ENCODE measurements at regions not wholly inside any gene's neighbourhood (a gene's known extent, or its start where the extent isn't known, plus 50 kb on each side); places are given as distances from the start of the nearest gene placed in this dataset.

DNA sequence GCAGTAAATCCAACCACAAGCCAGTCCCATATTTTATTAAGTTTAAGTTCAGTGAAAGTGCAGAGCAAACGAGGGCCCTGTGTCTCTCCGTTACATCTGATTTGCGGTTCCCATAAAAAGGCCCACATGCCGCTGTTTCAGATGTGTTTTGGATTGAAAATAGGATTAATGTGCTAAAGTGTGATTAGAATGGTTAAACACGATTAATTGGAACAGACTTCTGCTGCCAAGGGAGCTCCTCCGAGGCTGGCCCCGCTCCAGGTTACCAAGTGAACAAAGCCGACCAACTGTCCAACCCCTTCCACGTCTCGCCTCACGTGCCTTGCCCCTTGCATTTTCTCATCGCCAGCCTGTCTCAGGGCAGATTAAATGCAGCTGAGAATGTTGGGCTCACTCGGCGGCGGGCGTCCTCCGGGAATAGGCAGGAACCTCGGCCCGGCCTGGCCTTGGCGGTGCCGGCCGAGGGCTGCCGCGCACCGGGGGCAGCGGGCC is 166.5 kb upstream of the GSC start:
- no peaks in the 10 kb centered on the region for H3K36me3 ChIP-seq (ENCODE audit: control insufficient read depth in 2 of 2, insufficient read depth in 2 of 2, low read length in 1 of 2)
- ATAC-seq (no peak), FAIRE-seq (no peak), DNase-seq (ENCODE audit: low read depth, low spot score) (no peak)
- no peak overlapping the region for H3K27ac ChIP-seq (ENCODE audit: control insufficient read depth, insufficient read depth)
- H3K9me3 ChIP-seq (replicated peaks; ENCODE audit: control insufficient read depth, insufficient read depth, low read length) = no peaks in the 10 kb centered on the region
- POLR2A ChIA-PET = no interaction called here
- RAD21 ChIA-PET (ENCODE audit: unreplicated experiment) = no interaction called here
- SMC1A ChIA-PET (ENCODE audit: uncharacterized antibody, unreplicated experiment) = no interaction called here
- no peaks in the 10 kb centered on the region for H3K79me2 ChIP-seq (ENCODE audit: control insufficient read depth, insufficient read depth, low read length)
- no peak overlapping the region for H3K4me3 ChIP-seq
- no peak overlapping the region for H3K9ac ChIP-seq (ENCODE audit: control insufficient read depth, insufficient read depth, low read length)
- TF ChIP-seq, protein P1, sequence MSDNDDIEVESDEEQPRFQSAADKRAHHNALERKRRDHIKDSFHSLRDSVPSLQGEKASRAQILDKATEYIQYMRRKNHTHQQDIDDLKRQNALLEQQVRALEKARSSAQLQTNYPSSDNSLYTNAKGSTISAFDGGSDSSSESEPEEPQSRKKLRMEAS (IDR thresholded peaks at IDR 0.05; ENCODE audit: low read depth, low read length) = no peak
- no peak for TF ChIP-seq NFXL1 (IDR thresholded peaks at IDR 0.05; ENCODE audit: borderline replicate concordance)
- TF ChIP-seq, protein P2, sequence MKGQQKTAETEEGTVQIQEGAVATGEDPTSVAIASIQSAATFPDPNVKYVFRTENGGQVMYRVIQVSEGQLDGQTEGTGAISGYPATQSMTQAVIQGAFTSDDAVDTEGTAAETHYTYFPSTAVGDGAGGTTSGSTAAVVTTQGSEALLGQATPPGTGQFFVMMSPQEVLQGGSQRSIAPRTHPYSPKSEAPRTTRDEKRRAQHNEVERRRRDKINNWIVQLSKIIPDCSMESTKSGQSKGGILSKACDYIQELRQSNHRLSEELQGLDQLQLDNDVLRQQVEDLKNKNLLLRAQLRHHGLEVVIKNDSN (IDR thresholded peaks at IDR 0.05; ENCODE audit: borderline replicate concordance, extremely low read length, insufficient read depth, low read depth, low read length) = no peak
- no peak for TF ChIP-seq POU2F2 (IDR thresholded peaks at IDR 0.05; ENCODE audit: borderline replicate concordance, low read depth, low read length)
- no peak for TF ChIP-seq GABPA (IDR thresholded peaks at IDR 0.05; ENCODE audit: low read depth)
- H3K4me2 ChIP-seq (ENCODE audit: control insufficient read depth, insufficient read depth) = no peak overlapping the region
- in situ Hi-C loops (cut with MboI) = no loop called here
- 70% methylated on average over 26 of the region's 26 CpGs for WGBS (ENCODE audit: insufficient coverage, insufficient replicate concordance, low lambda C conversion rate, missing lambda C conversion rate)
- no peak overlapping the region for H2AFZ ChIP-seq (ENCODE audit: control insufficient read depth, low read depth, low read length)
- CTCF ChIA-PET = no interaction called here
- no peaks in the 10 kb centered on the region for H4K20me1 ChIP-seq (ENCODE audit: control insufficient read depth, insufficient read depth)
- BruUV-seq (replicated peaks) = no TSS peak
- no peaks in the 10 kb centered on the region for H3K4me1 ChIP-seq (ENCODE audit: control insufficient read depth, insufficient read depth, low read length)
- intact Hi-C loops (cut with micrococcal nuclease; ENCODE audit: unreplicated experiment) = no loop called here
- peaks cover 0 to under 1% of the 10 kb centered on the region in 2 experiments; a peak in 1 of 4 replicates for H3K27me3 ChIP-seq (replicated peaks in 1 of 2; ENCODE audit: control insufficient read depth in 2 of 2, insufficient read depth in 2 of 2, low read length in 1 of 2)

DNA sequence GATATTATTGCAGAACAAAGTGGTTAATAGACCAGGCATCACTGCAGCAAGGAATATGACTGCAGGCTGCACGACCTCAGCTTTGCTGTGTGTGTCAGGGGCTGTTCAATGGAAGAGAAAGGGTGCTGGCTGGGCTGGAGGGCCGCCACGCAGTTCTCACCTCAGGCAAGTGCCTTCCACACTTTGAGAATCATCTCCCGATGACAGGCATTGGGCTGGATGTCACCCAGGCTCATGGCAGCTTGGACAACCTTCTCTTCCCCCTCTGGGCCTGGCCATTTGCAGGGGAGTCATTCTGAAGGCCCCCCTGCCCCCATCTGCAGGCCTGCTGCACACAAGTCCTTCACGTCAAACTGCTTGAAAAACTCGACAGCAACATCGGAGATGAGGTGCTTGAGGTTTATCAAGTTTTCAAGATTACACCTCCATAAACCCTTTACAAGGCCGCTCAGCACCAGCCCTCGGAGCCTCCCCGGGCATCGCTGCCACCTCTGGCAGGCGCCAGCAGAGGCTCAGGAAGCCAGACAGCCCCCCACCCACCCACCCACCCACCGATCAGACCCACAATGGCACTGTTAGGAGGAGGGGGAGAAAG is 165.9 kb upstream of the GSC start:
- intact Hi-C loops (cut with micrococcal nuclease; ENCODE audit: unreplicated experiment) = no loop called here
- no peaks in the 10 kb centered on the region for H3K9me3 ChIP-seq (replicated peaks; ENCODE audit: control insufficient read depth, insufficient read depth, low read length)
- no peak overlapping the region for H3K4me2 ChIP-seq (ENCODE audit: control insufficient read depth, insufficient read depth)
- FAIRE-seq (no peak), ATAC-seq (no peak), DNase-seq (ENCODE audit: low read depth, low spot score) (no peak)
- ChIA-PET SMC1A (ENCODE audit: uncharacterized antibody, unreplicated experiment) (no interaction called here), RAD21 (ENCODE audit: unreplicated experiment) (no interaction called here), POLR2A (no interaction called here), CTCF (no interaction called here)
- H3K27me3 ChIP-seq (replicated peaks in 1 of 2; ENCODE audit: control insufficient read depth in 2 of 2, insufficient read depth in 2 of 2, low read length in 1 of 2) = peaks cover 0 to 2% of the 10 kb centered on the region in 2 experiments; a peak in 1 of 4 replicates
- H3K36me3 ChIP-seq (ENCODE audit: control insufficient read depth in 2 of 2, insufficient read depth in 2 of 2, low read length in 1 of 2) = no peaks in the 10 kb centered on the region
- no peak overlapping the region for H3K27ac ChIP-seq (ENCODE audit: control insufficient read depth, insufficient read depth)
- in situ Hi-C loops (cut with MboI) = no loop called here
- WGBS (ENCODE audit: insufficient coverage, insufficient replicate concordance, low lambda C conversion rate, missing lambda C conversion rate) = 39% methylated on average over 13 of the region's 13 CpGs
- H3K79me2 ChIP-seq (ENCODE audit: control insufficient read depth, insufficient read depth, low read length) = no peaks in the 10 kb centered on the region
- no peak overlapping the region for H3K4me3 ChIP-seq
- no peaks in the 10 kb centered on the region for H4K20me1 ChIP-seq (ENCODE audit: control insufficient read depth, insufficient read depth)
- no peak overlapping the region for H3K9ac ChIP-seq (ENCODE audit: control insufficient read depth, insufficient read depth, low read length)
- no peak overlapping the region for H2AFZ ChIP-seq (ENCODE audit: control insufficient read depth, low read depth, low read length)
- BruUV-seq (replicated peaks) = no TSS peak
- H3K4me1 ChIP-seq (ENCODE audit: control insufficient read depth, insufficient read depth, low read length) = no peaks in the 10 kb centered on the region
- TF ChIP-seq SUPT20H (IDR thresholded peaks at IDR 0.05; ENCODE audit: borderline replicate concordance, control insufficient read depth, low read depth, low read length) = no peak
- TF ChIP-seq, protein P3, sequence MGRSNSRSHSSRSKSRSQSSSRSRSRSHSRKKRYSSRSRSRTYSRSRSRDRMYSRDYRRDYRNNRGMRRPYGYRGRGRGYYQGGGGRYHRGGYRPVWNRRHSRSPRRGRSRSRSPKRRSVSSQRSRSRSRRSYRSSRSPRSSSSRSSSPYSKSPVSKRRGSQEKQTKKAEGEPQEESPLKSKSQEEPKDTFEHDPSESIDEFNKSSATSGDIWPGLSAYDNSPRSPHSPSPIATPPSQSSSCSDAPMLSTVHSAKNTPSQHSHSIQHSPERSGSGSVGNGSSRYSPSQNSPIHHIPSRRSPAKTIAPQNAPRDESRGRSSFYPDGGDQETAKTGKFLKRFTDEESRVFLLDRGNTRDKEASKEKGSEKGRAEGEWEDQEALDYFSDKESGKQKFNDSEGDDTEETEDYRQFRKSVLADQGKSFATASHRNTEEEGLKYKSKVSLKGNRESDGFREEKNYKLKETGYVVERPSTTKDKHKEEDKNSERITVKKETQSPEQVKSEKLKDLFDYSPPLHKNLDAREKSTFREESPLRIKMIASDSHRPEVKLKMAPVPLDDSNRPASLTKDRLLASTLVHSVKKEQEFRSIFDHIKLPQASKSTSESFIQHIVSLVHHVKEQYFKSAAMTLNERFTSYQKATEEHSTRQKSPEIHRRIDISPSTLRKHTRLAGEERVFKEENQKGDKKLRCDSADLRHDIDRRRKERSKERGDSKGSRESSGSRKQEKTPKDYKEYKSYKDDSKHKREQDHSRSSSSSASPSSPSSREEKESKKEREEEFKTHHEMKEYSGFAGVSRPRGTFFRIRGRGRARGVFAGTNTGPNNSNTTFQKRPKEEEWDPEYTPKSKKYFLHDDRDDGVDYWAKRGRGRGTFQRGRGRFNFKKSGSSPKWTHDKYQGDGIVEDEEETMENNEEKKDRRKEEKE (IDR thresholded peaks at IDR 0.05) = no peak
- TF ChIP-seq HDAC2 (IDR thresholded peaks at IDR 0.05) = no peak
- no peak for TF ChIP-seq MXI1 (IDR thresholded peaks at IDR 0.05; ENCODE audit: low read depth, low read length)
- TF ChIP-seq EED (IDR thresholded peaks at IDR 0.05; ENCODE audit: low read depth) = no peak
- no peak for TF ChIP-seq RBBP5 (conservative IDR thresholded peaks at IDR 0.05)
- TF ChIP-seq NR2C1 (IDR thresholded peaks at IDR 0.05) = no peak
- TF ChIP-seq YY1 (IDR thresholded peaks at IDR 0.05; ENCODE audit: low read depth, low read length) = no peak
- TF ChIP-seq HCFC1 (IDR thresholded peaks at IDR 0.05; ENCODE audit: low read length) = no peak

Measured in GM12878 (cell line).